Esophagus muscularis mucosa (tissue), 4 donors: ENCODE measurements at regions not wholly inside any gene's neighbourhood (a gene's known extent, or its start where the extent isn't known, plus 50 kb on each side); places are given as distances from the start of the nearest gene placed in this dataset.

Experiments
- DNase-seq: peaks from one replicate; pipeline ENCODE4 v3.0.0-alpha.2; 2017; ENCODE audit errors: extremely low spot score
- H3K27ac ChIP-seq, 4 donors: fragments of 200-600 bp; sonication (generic); replicated peaks in 1 of 4; 1 replicate in 3 of 4; 2 replicates in 1 of 4; pipeline ENCODE4 v1.5.1; 2016 to 2019; ENCODE audit warnings: mild to moderate bottlenecking in 1 of 4
- H3K27me3 ChIP-seq, 4 donors: fragments of 200-600 bp; sonication (generic); one replicate each; pipeline versions ENCODE4 v1.5.1 to v1.6.0; 2016 to 2019
- H3K36me3 ChIP-seq, 4 donors: fragments of 200-600 bp; sonication (generic); one replicate each; pipeline ENCODE4 v1.5.1; 2016 to 2019
- H3K4me1 ChIP-seq, 4 donors: fragments of 200-600 bp; sonication (generic); one replicate each; pipeline ENCODE4 v1.5.1; 2016 to 2019
- H3K4me3 ChIP-seq, 4 donors: fragments of 200-600 bp; sonication (generic); 1 replicate in 2 of 4; 2 replicates in 2 of 4; pipeline ENCODE4 v1.5.1; 2016 to 2019; ENCODE audit warnings: mild to moderate bottlenecking in 4 of 4, moderate library complexity in 1 of 4
- H3K9me3 ChIP-seq, 4 donors: fragments of 200-600 bp; sonication (generic); 1 replicate in 3 of 4; 2 replicates in 1 of 4; pipeline ENCODE4 v1.5.1; 2016 to 2019
- EP300 ChIP-seq: sonication (generic); formaldehyde crosslinking; IDR thresholded peaks from one replicate; pipeline ENCODE4 v1.6.1; 2017; ENCODE audit warnings: antibody characterized with exemption
- POLR2A ChIP-seq: fragments of 450-650 bp; IDR thresholded peaks from one replicate; pipeline ENCODE4 v1.6.1; 2017; ENCODE audit warnings: antibody characterized with exemption, moderate library complexity, mild to moderate bottlenecking, low read depth
- POLR2AphosphoS5 ChIP-seq, 2 donors: sonication (generic); formaldehyde crosslinking; IDR thresholded peaks; one replicate each; pipeline ENCODE4 v1.6.1; 2017; ENCODE audit warnings: antibody characterized with exemption in 2 of 2
- WGBS: methylation state at CpG from one replicate; pipeline ENCODE4 v1.1.5; 2018; 5-methylcytosine and 5-hydroxymethylcytosine counted together
- intact Hi-C: fragments of 100-400 bp; cut with DNase I; formaldehyde crosslinking; loops from one replicate; pipeline ENCODE4 v1.15.1; 2023
- TF ChIP-seq, protein P1 (sequence below), 3 experiments: fragments of 200-600 bp in 2 of 3; fragments of 450-650 bp in 1 of 3; sonication (generic) in 2 of 3; IDR thresholded peaks; one replicate each; pipeline ENCODE4 v1.5.1; 2017 to 2019; ENCODE audit warnings: antibody characterized with exemption in 3 of 3, mild to moderate bottlenecking in 2 of 3, moderate library complexity in 1 of 3

- Histone ChIP-seq H3K4me3 (no peak overlapping the region), H3K4me1 (no peaks in the 10 kb centered on the region), H3K27me3 (no peaks in the 10 kb centered on the region), H3K9me3 (no peaks in the 10 kb centered on the region), H3K36me3 (no peaks in the 10 kb centered on the region), H3K27ac (no peak overlapping the region)
- no peak for DNase-seq
- intact Hi-C loops = no loop called here
- TF ChIP-seq POLR2A (no peak), POLR2AphosphoS5 (IDR thresholded peaks at IDR 0.05) (no peak), EP300 (no peak)
- TF ChIP-seq, protein P1, sequence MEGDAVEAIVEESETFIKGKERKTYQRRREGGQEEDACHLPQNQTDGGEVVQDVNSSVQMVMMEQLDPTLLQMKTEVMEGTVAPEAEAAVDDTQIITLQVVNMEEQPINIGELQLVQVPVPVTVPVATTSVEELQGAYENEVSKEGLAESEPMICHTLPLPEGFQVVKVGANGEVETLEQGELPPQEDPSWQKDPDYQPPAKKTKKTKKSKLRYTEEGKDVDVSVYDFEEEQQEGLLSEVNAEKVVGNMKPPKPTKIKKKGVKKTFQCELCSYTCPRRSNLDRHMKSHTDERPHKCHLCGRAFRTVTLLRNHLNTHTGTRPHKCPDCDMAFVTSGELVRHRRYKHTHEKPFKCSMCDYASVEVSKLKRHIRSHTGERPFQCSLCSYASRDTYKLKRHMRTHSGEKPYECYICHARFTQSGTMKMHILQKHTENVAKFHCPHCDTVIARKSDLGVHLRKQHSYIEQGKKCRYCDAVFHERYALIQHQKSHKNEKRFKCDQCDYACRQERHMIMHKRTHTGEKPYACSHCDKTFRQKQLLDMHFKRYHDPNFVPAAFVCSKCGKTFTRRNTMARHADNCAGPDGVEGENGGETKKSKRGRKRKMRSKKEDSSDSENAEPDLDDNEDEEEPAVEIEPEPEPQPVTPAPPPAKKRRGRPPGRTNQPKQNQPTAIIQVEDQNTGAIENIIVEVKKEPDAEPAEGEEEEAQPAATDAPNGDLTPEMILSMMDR (IDR thresholded peaks at IDR 0.05) = no peak
- WGBS = 90% methylated on average over 2 of the region's 2 CpGs
Measured at GRCh38 chr18:41538751-41539150, 416.3 kb upstream of the PIK3C3 start.

- DNase-seq = no peak
- intact Hi-C loops = no loop called here
- Histone ChIP-seq H3K4me3 (no peak overlapping the region), H3K27me3 (no peaks in the 10 kb centered on the region), H3K27ac (no peak overlapping the region), H3K9me3 (no peaks in the 10 kb centered on the region), H3K4me1 (no peaks in the 10 kb centered on the region), H3K36me3 (no peaks in the 10 kb centered on the region)
- 51% methylated on average over 3 of the region's 3 CpGs for WGBS
- TF ChIP-seq POLR2A (no peak), EP300 (no peak), POLR2AphosphoS5 (IDR thresholded peaks at IDR 0.05) (no peak)
- TF ChIP-seq, protein P1 (IDR thresholded peaks at IDR 0.05) = no peak
Measured at GRCh38 chr18:41537666-41538065, 417.4 kb upstream of the PIK3C3 start.

GRCh38 chr18:41532344-41533086 is 422.5 kb upstream of the PIK3C3 start:
- 68% methylated on average over 6 of the region's 6 CpGs for whole genome bisulfite sequencing
- Histone ChIP-seq H3K9me3 (no peaks in the 10 kb centered on the region), H3K4me1 (no peaks in the 10 kb centered on the region), H3K27ac (no peak overlapping the region), H3K27me3 (no peaks in the 10 kb centered on the region), H3K36me3 (no peaks in the 10 kb centered on the region), H3K4me3 (no peak overlapping the region)
- TF ChIP-seq, protein P1 (IDR thresholded peaks at IDR 0.05) = no peak
- no peak for TF ChIP-seq POLR2AphosphoS5 (IDR thresholded peaks at IDR 0.05)
- no peak for TF ChIP-seq EP300
- TF ChIP-seq POLR2A = no peak
- no peak for DNase-seq
- intact Hi-C loops = no loop called here

GRCh38 chr18:41530970-41531369 is 424.1 kb upstream of the PIK3C3 start:
- no peak for DNase-seq
- TF ChIP-seq, protein P1 (IDR thresholded peaks at IDR 0.05) = no peak
- TF ChIP-seq POLR2AphosphoS5 (IDR thresholded peaks at IDR 0.05) (no peak), POLR2A (no peak), EP300 (no peak)
- Histone ChIP-seq H3K4me3 (no peak overlapping the region), H3K4me1 (no peaks in the 10 kb centered on the region), H3K36me3 (no peaks in the 10 kb centered on the region), H3K27ac (no peak overlapping the region), H3K9me3 (no peaks in the 10 kb centered on the region), H3K27me3 (no peaks in the 10 kb centered on the region)
- WGBS = 76% methylated on average over 1 of the region's 1 CpG
- intact Hi-C loops = no loop called here

GRCh38 chr18:41529093-41529492 is 425.9 kb upstream of the PIK3C3 start:
- intact Hi-C loops = no loop called here
- no peaks in the 10 kb centered on the region for H3K36me3 ChIP-seq
- 94% methylated on average over 2 of the region's 2 CpGs for WGBS

More at GRCh38 chr18:41529093-41529492, 425.9 kb upstream of the PIK3C3 start:
- TF ChIP-seq, protein P1 (IDR thresholded peaks at IDR 0.05) = no peak
- TF ChIP-seq POLR2AphosphoS5 (IDR thresholded peaks at IDR 0.05) (no peak), POLR2A (no peak), EP300 (no peak)
- H3K9me3 ChIP-seq = no peaks in the 10 kb centered on the region
- no peak overlapping the region for H3K4me3 ChIP-seq
- H3K27me3 ChIP-seq = no peaks in the 10 kb centered on the region
- no peak overlapping the region for H3K27ac ChIP-seq
- H3K4me1 ChIP-seq = no peaks in the 10 kb centered on the region
- no peak for DNase-seq
